GM18858 (cell line): ENCODE measurements at regions not wholly inside any gene's neighbourhood (a gene's known extent, or its start where the extent isn't known, plus 50 kb on each side); places are given as distances from the start of the nearest gene placed in this dataset.

ENCODE experiments used
- ATAC-seq: cut with Tn5 transposase; IDR thresholded peaks from one replicate; pipeline ENCODE4 v1.9.1; 2021; ENCODE audit not compliant: unreplicated experiment

GRCh38 chr4:138300616-138301015 lies 58.5 kb upstream of the SLC7A11 start:
- no peak for ATAC-seq

- no peak for ATAC-seq
Measured at GRCh38 chr4:138299881-138300280, 57.7 kb upstream of the SLC7A11 start.

GRCh38 chr4:138298866-138299265 lies 56.7 kb upstream of the SLC7A11 start:
- ATAC-seq: no peak

- no peak for ATAC-seq
Measured at GRCh38 chr4:138298431-138298830, 56.3 kb upstream of the SLC7A11 start.

- no peak for ATAC-seq
Measured at GRCh38 chr4:138297743-138298405, 55.7 kb upstream of the SLC7A11 start.

DNA sequence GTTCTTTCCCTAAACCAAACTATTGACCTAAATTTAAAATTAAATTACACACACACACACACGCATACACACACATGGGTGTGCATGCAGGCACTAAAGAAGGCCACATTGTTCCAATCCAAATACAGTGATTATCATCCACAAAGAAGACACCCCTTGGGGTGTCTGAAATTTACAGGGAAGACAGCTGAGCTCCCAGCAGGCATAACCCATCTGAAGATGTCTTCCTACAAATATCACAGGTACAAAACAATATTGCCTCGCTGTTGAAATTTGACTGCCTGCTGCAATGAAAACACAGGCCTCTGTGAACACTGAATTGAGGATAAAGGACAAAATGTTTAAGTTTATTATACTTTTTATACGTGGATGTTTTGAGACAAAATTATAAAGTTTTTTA lies 50.2 kb upstream of the SLC7A11 start:
- no peak for ATAC-seq
